IMR-90 (cell line): ENCODE measurements at regions not wholly inside any gene's neighbourhood (a gene's known extent, or its start where the extent isn't known, plus 50 kb on each side); places are given as distances from the start of the nearest gene placed in this dataset.

Source experiments
- ATAC-seq: fragments of 200-7000 bp; cut with Tn5 transposase; 2 replicates; pipeline ENCODE4 v1.9.1; 2020; ENCODE audit warnings: low read depth, mild to moderate bottlenecking, moderate library complexity
- BruUV-seq: library from RNA; stranded (reverse); fragments of 400-500 nt; replicated peaks from 2 replicates; lab custom pipeline; 2021; lab: Mats Ljungman, UMichigan
- CTCF ChIA-PET: fragments of 300-600 bp; formaldehyde crosslinking; extraction: SDS; loops from one replicate; lab custom pipeline; 2021; ENCODE audit warnings: antibody characterized with exemption; lab: Yijun Ruan, JAX
- POLR2A ChIA-PET: fragments of 300-600 bp; sonication (Branson Sonifier 250); formaldehyde crosslinking; loops from one replicate; lab custom pipeline; 2022; ENCODE audit warnings: antibody characterized with exemption; ENCODE audit not compliant: unreplicated experiment; lab: Charles Lee
- DNase-seq: peaks from one replicate; pipeline ENCODE4 v3.0.0; 2013
- H2AFZ ChIP-seq: replicated peaks from 2 replicates; pipeline ENCODE3; 2013; ENCODE audit warnings: low read length, mild to moderate bottlenecking; ENCODE audit not compliant: poor library complexity
- H2AK5ac ChIP-seq: 2 replicates; pipeline ENCODE4 v1.6.1; 2013; ENCODE audit warnings: low read depth, low read length, inconsistent platforms
- H2AK9ac ChIP-seq: replicated peaks from 2 replicates; pipeline ENCODE3; 2013; ENCODE audit warnings: mild to moderate bottlenecking, low read depth, low read length, moderate library complexity; ENCODE audit not compliant: poor library complexity
- H2BK120ac ChIP-seq: 2 replicates; pipeline ENCODE4 v1.6.1; 2013; ENCODE audit warnings: low read depth, low read length, inconsistent platforms
- H2BK15ac ChIP-seq: 3 replicates; pipeline ENCODE4 v1.6.1; 2013; ENCODE audit warnings: low read depth, low read length, inconsistent platforms
- H2BK20ac ChIP-seq: 2 replicates; pipeline ENCODE4 v1.6.1; 2013; ENCODE audit warnings: low read depth, mild to moderate bottlenecking, inconsistent platforms, low read length, moderate library complexity
- H2BK5ac ChIP-seq: 2 replicates; pipeline ENCODE4 v1.6.1; 2013; ENCODE audit warnings: mild to moderate bottlenecking, low read depth, low read length, inconsistent platforms; ENCODE audit not compliant: poor library complexity, severe bottlenecking
- H3K14ac ChIP-seq: replicated peaks from 2 replicates; pipeline ENCODE4 v1.6.1; 2013; ENCODE audit warnings: low read depth, low read length, inconsistent platforms
- H3K18ac ChIP-seq: 2 replicates; pipeline ENCODE4 v1.6.1; 2013; ENCODE audit warnings: low read depth, low read length, control low read depth
- H3K23ac ChIP-seq: 2 replicates; pipeline ENCODE4 v1.6.1; 2013; ENCODE audit warnings: low read depth, low read length, inconsistent platforms
- H3K27ac ChIP-seq: 2 replicates; pipeline ENCODE4 v1.5.1; 2013; ENCODE audit warnings: mild to moderate bottlenecking, control low read depth, low read length; ENCODE audit not compliant: insufficient read depth
- H3K27me3 ChIP-seq: 2 replicates; pipeline ENCODE4 v1.6.1; 2013; ENCODE audit warnings: low read length; ENCODE audit not compliant: control insufficient read depth, insufficient read depth
- H3K36me3 ChIP-seq: 2 replicates; pipeline ENCODE4 v1.6.1; 2013; ENCODE audit warnings: low read length, mixed read lengths; ENCODE audit not compliant: control insufficient read depth, insufficient read depth
- H3K4ac ChIP-seq: 2 replicates; pipeline ENCODE4 v1.6.1; 2013; ENCODE audit warnings: low read depth, low read length, inconsistent platforms
- H3K4me1 ChIP-seq: 2 replicates; pipeline ENCODE4 v1.6.1; 2013; ENCODE audit warnings: low read length, mixed read lengths; ENCODE audit not compliant: control insufficient read depth, insufficient read depth
- H3K4me2 ChIP-seq: 2 replicates; pipeline ENCODE4 v1.6.1; 2013; ENCODE audit warnings: low read depth, mild to moderate bottlenecking, control low read depth, low read length, moderate library complexity
- H3K4me3 ChIP-seq: 2 replicates; pipeline ENCODE4 v1.5.1; 2013; ENCODE audit warnings: low read depth, mild to moderate bottlenecking, control low read depth, low read length, moderate library complexity; ENCODE audit not compliant: insufficient read depth
- H3K56ac ChIP-seq: 2 replicates; pipeline ENCODE4 v1.6.1; 2013; ENCODE audit warnings: low read length, inconsistent platforms; ENCODE audit not compliant: insufficient read depth; ENCODE audit errors: extremely low read depth
- H3K79me1 ChIP-seq, 2 experiments: 2 replicates each; pipeline ENCODE4 v1.6.1; 2013; ENCODE audit warnings: low read length in 2 of 2, inconsistent platforms in 1 of 2, low read depth in 1 of 2
- H3K9ac ChIP-seq: 2 replicates; pipeline ENCODE4 v1.6.1; 2013; ENCODE audit warnings: low read depth, low read length, control low read depth
- H3K9me1 ChIP-seq: 2 replicates; pipeline ENCODE4 v1.6.1; 2013; ENCODE audit warnings: low read length, inconsistent platforms; ENCODE audit not compliant: insufficient read depth
- H3K9me3 ChIP-seq: 2 replicates; pipeline ENCODE4 v1.6.1; 2013; ENCODE audit warnings: low read length; ENCODE audit not compliant: control insufficient read depth, insufficient read depth
- H4K20me1 ChIP-seq: 2 replicates; pipeline ENCODE4 v1.6.1; 2013; ENCODE audit warnings: low read length, inconsistent platforms; ENCODE audit not compliant: insufficient read depth
- H4K5ac ChIP-seq: 2 replicates; pipeline ENCODE4 v1.6.1; 2013; ENCODE audit warnings: mild to moderate bottlenecking, low read depth, low read length, control low read depth
- H4K8ac ChIP-seq, 2 experiments: 2 replicates each; pipeline ENCODE4 v1.6.1; 2013; ENCODE audit warnings: low read depth in 2 of 2, low read length in 2 of 2, control low read depth in 1 of 2, inconsistent platforms in 1 of 2
- H4K91ac ChIP-seq: 2 replicates; pipeline ENCODE4 v1.6.1; 2013; ENCODE audit warnings: low read depth, low read length, inconsistent platforms; ENCODE audit not compliant: insufficient read depth
- CEBPB ChIP-seq: IDR thresholded peaks from 2 replicates; pipeline ENCODE4 v1.6.1; 2012; ENCODE audit warnings: low read depth, low read length, improper control_type of control experiment
- CHD1 ChIP-seq: IDR thresholded peaks from 2 replicates; pipeline ENCODE4 v1.6.1; 2012; ENCODE audit warnings: low read depth, low read length, improper control_type of control experiment
- MAFK ChIP-seq: IDR thresholded peaks from 2 replicates; pipeline ENCODE4 v1.6.1; 2012; ENCODE audit warnings: low read depth, low read length, improper control_type of control experiment
- MXI1 ChIP-seq: IDR thresholded peaks from 2 replicates; pipeline ENCODE4 v1.6.1; 2012; ENCODE audit warnings: low read depth, mild to moderate bottlenecking, low read length, moderate library complexity, borderline replicate concordance
- NFE2L2 ChIP-seq: fragments of 150-350 bp; IDR thresholded peaks from 2 replicates; pipeline ENCODE4 v1.6.1; 2016; ENCODE audit warnings: low read depth, mild to moderate bottlenecking, low read length
- POLR2A ChIP-seq: IDR thresholded peaks from 2 replicates; pipeline ENCODE4 v1.6.1; 2012; ENCODE audit warnings: mild to moderate bottlenecking, low read depth, low read length
- RAD21 ChIP-seq: IDR thresholded peaks from 2 replicates; pipeline ENCODE4 v1.6.1; 2012; ENCODE audit warnings: low read length, improper control_type of control experiment
- RCOR1 ChIP-seq: IDR thresholded peaks from 2 replicates; pipeline ENCODE4 v1.6.1; 2012; ENCODE audit warnings: mild to moderate bottlenecking, low read length, improper control_type of control experiment; ENCODE audit not compliant: insufficient replicate concordance
- RFX5 ChIP-seq: IDR thresholded peaks from 2 replicates; pipeline ENCODE4 v1.8.0; 2012; ENCODE audit warnings: low read depth, mild to moderate bottlenecking, low read length, moderate library complexity
- SMC3 ChIP-seq: fragments of 150-350 bp; IDR thresholded peaks from 2 replicates; pipeline ENCODE4 v1.6.1; 2016; ENCODE audit warnings: low read depth, mild to moderate bottlenecking, antibody characterized with exemption, low read length, moderate library complexity
- dilution Hi-C: fragments of 300-500 bp; cut with HindIII; formaldehyde crosslinking; loops from one replicate; pipeline ENCODE4 v1.14.3; 2018; ENCODE audit warnings: low sequenced_read_pairs; ENCODE audit not compliant: unreplicated experiment
- in situ Hi-C: fragments of 300-500 bp; cut with MboI; formaldehyde crosslinking; loops from 3 replicates; pipeline ENCODE4 v1.14.3; 2019; ENCODE audit warnings: low sequenced_read_pairs, inconsistent platforms, mixed read lengths
- intact Hi-C: fragments of 100-400 bp; cut with micrococcal nuclease; formaldehyde crosslinking; loops from 2 replicates; pipeline ENCODE4 v1.10.0; 2022
- TF ChIP-seq, protein P1 (sequence below): conservative IDR thresholded peaks from 2 replicates; pipeline ENCODE4 v1.5.1; 2012; ENCODE audit warnings: mild to moderate bottlenecking, low read depth, low read length, improper control_type of control experiment
- TF ChIP-seq, protein P2 (sequence below): fragments of 150-350 bp; IDR thresholded peaks from 2 replicates; pipeline ENCODE4 v1.6.1; 2017; ENCODE audit warnings: mild to moderate bottlenecking, antibody characterized with exemption, low read length, low read depth
- TF ChIP-seq, protein P3 (sequence below): fragments of 150-350 bp; IDR thresholded peaks from 2 replicates; pipeline ENCODE4 v1.6.1; 2016; ENCODE audit warnings: low read depth, mild to moderate bottlenecking, low read length, moderate library complexity, borderline replicate concordance

DNA sequence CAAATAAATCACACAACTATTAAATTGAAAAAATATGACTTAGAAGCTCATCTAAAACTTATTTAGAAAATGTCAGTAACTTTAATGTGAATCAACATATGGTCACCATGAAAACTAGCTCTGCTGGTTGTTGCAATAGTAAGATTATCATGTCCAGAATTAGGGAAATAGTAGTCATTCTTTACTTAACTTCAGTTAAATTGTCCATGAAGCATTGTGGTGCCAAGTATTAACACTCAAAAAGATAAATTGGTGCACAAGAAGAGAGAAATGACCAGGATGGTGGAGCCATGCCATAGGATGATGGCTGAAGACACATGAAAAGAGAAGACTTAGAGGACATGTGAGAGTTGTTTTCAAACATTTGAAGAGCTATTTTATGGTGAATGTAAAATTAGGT is 130.2 kb upstream of the PTGFR start:
- no peak for TF ChIP-seq MXI1
- TF ChIP-seq RCOR1: no peak
- no peak for TF ChIP-seq MAFK
- TF ChIP-seq, protein P1, sequence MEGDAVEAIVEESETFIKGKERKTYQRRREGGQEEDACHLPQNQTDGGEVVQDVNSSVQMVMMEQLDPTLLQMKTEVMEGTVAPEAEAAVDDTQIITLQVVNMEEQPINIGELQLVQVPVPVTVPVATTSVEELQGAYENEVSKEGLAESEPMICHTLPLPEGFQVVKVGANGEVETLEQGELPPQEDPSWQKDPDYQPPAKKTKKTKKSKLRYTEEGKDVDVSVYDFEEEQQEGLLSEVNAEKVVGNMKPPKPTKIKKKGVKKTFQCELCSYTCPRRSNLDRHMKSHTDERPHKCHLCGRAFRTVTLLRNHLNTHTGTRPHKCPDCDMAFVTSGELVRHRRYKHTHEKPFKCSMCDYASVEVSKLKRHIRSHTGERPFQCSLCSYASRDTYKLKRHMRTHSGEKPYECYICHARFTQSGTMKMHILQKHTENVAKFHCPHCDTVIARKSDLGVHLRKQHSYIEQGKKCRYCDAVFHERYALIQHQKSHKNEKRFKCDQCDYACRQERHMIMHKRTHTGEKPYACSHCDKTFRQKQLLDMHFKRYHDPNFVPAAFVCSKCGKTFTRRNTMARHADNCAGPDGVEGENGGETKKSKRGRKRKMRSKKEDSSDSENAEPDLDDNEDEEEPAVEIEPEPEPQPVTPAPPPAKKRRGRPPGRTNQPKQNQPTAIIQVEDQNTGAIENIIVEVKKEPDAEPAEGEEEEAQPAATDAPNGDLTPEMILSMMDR: no peak
- TF ChIP-seq POLR2A: no peak
- no peak for TF ChIP-seq SMC3
- no peak for TF ChIP-seq CEBPB
- TF ChIP-seq, protein P2, sequence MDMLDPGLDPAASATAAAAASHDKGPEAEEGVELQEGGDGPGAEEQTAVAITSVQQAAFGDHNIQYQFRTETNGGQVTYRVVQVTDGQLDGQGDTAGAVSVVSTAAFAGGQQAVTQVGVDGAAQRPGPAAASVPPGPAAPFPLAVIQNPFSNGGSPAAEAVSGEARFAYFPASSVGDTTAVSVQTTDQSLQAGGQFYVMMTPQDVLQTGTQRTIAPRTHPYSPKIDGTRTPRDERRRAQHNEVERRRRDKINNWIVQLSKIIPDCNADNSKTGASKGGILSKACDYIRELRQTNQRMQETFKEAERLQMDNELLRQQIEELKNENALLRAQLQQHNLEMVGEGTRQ: no peak
- no peak for TF ChIP-seq CHD1
- no peak for TF ChIP-seq NFE2L2
- TF ChIP-seq RFX5: no peak
- TF ChIP-seq, protein P3, sequence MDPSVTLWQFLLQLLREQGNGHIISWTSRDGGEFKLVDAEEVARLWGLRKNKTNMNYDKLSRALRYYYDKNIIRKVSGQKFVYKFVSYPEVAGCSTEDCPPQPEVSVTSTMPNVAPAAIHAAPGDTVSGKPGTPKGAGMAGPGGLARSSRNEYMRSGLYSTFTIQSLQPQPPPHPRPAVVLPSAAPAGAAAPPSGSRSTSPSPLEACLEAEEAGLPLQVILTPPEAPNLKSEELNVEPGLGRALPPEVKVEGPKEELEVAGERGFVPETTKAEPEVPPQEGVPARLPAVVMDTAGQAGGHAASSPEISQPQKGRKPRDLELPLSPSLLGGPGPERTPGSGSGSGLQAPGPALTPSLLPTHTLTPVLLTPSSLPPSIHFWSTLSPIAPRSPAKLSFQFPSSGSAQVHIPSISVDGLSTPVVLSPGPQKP: no peak
- no peak for TF ChIP-seq RAD21
- no peak overlapping the region for H2BK120ac ChIP-seq
- H3K18ac ChIP-seq: no peak overlapping the region
- H3K4me3 ChIP-seq: no peak overlapping the region
- intact Hi-C loops (no loop called here), in situ Hi-C loops (no loop called here), dilution Hi-C loops (no loop called here)
- DNase-seq: no peak
- no peak overlapping the region for H2BK20ac ChIP-seq
- H3K4me1 ChIP-seq: peaks cover 2% of the 10 kb centered on the region
- H3K27ac ChIP-seq: no peak overlapping the region
- no peak overlapping the region for H3K4me2 ChIP-seq
- H2AK5ac ChIP-seq: no peak overlapping the region
- POLR2A ChIA-PET: no interaction called here
- H2BK5ac ChIP-seq: no peak overlapping the region
- no peak overlapping the region for H3K56ac ChIP-seq
- no peaks in the 10 kb centered on the region for H3K79me1 ChIP-seq
- H3K4ac ChIP-seq: no peak overlapping the region
- H3K9ac ChIP-seq: no peak overlapping the region
- no peak overlapping the region for H3K14ac ChIP-seq
- no peak overlapping the region for H4K5ac ChIP-seq
- no TSS peak for BruUV-seq
- no peak for ATAC-seq
- CTCF ChIA-PET: no interaction called here
- H3K9me1 ChIP-seq: no peaks in the 10 kb centered on the region
- no peaks in the 10 kb centered on the region for H3K36me3 ChIP-seq
- no peak overlapping the region for H2BK15ac ChIP-seq
- no peak overlapping the region for H2AFZ ChIP-seq
- no peak overlapping the region for H2AK9ac ChIP-seq
- no peak overlapping the region for H4K8ac ChIP-seq
- H3K9me3 ChIP-seq: no peaks in the 10 kb centered on the region
- H4K20me1 ChIP-seq: no peaks in the 10 kb centered on the region
- no peak overlapping the region for H3K23ac ChIP-seq
- no peak overlapping the region for H4K91ac ChIP-seq
- no peaks in the 10 kb centered on the region for H3K27me3 ChIP-seq
